Gastroesophageal sphincter (tissue), 4 donors: ENCODE measurements at regions not wholly inside any gene's neighbourhood (a gene's known extent, or its start where the extent isn't known, plus 50 kb on each side); places are given as distances from the start of the nearest gene placed in this dataset.
"Not testable (repeated sequence)": the region's sequence is repeated elsewhere in the genome, so short reads cannot be mapped to it uniquely, and the experiment has no call there.

Source experiments
- ATAC-seq: fragments of 150-250 bp; one replicate; pipeline ENCODE4 v1.9.1; 2016; ENCODE audit warnings: mild to moderate bottlenecking, moderate library complexity
- H3K27ac ChIP-seq, 4 donors: fragments of 200-600 bp; sonication (generic) in 3 of 4; 1 replicate in 3 of 4; 2 replicates in 1 of 4; pipeline ENCODE4 v1.5.1; 2016 to 2019
- H3K27me3 ChIP-seq: fragments of 200-600 bp; sonication (generic); one replicate; pipeline ENCODE4 v1.5.1; 2019
- H3K36me3 ChIP-seq, 2 donors: fragments of 200-600 bp; sonication (generic); one replicate each; pipeline ENCODE4 v1.5.1; 2019; ENCODE audit warnings: control low read depth in 1 of 2
- H3K4me1 ChIP-seq, 3 donors: fragments of 200-600 bp; sonication (generic); 1 replicate in 2 of 3; 2 replicates in 1 of 3; pipeline ENCODE4 v1.5.1; 2016 to 2019; ENCODE audit warnings: control low read depth in 2 of 3
- H3K4me3 ChIP-seq, 2 donors: fragments of 200-600 bp; sonication (generic); one replicate each; pipeline ENCODE4 v1.5.1; 2019; ENCODE audit warnings: mild to moderate bottlenecking in 1 of 2, moderate library complexity in 1 of 2
- H3K9me3 ChIP-seq, 3 donors: fragments of 200-600 bp; sonication (generic); one replicate each; pipeline ENCODE4 v1.5.1; 2017 to 2019; ENCODE audit warnings: control low read depth in 2 of 3
- EP300 ChIP-seq: sonication (generic); formaldehyde crosslinking; IDR thresholded peaks from one replicate; pipeline ENCODE4 v1.6.1; 2017; ENCODE audit warnings: antibody characterized with exemption, mild to moderate bottlenecking
- POLR2A ChIP-seq, 2 donors: fragments of 450-650 bp; IDR thresholded peaks; one replicate each; pipeline ENCODE4 v1.6.1; 2017; ENCODE audit warnings: antibody characterized with exemption in 2 of 2, mild to moderate bottlenecking in 2 of 2, moderate library complexity in 1 of 2
- POLR2AphosphoS5 ChIP-seq: sonication (generic); formaldehyde crosslinking; IDR thresholded peaks from one replicate; pipeline ENCODE4 v1.6.1; 2017; ENCODE audit warnings: antibody characterized with exemption
- WGBS, 2 donors: methylation state at CpG; one replicate each; pipeline ENCODE4 v1.1.5; 2018; ENCODE audit warnings: low coverage in 1 of 2; 5-methylcytosine and 5-hydroxymethylcytosine counted together
- TF ChIP-seq, protein P1 (sequence below), 4 experiments: fragments of 200-600 bp in 2 of 4; fragments of 450-650 bp in 2 of 4; sonication (generic) in 1 of 4; IDR thresholded peaks; one replicate each; pipeline ENCODE4 v1.5.1; 2017 to 2019; ENCODE audit warnings: antibody characterized with exemption in 4 of 4, mild to moderate bottlenecking in 2 of 4, moderate library complexity in 2 of 4

DNA sequence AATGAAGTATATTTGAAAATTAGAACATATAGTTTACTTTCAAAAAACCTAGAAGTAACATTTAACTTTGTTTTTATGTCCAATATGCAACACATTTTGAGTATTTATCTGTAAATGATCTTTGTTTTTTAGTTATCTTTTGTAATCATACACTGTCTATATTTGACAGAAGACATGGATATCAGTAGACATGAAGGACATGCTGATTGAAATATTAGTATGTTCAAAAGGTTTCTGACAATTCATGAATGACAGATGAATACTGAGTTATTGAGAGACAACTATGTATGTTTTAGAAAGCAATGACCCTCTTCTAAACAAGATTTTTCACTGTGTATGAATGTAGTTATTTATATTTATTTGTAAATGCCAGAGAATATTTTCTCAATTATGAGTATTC, 215.6 kb upstream of the TMEFF2 start:
- no peak for ATAC-seq
- H3K36me3 ChIP-seq, result no peaks in the 10 kb centered on the region
- TF ChIP-seq POLR2AphosphoS5 (no peak), EP300 (no peak), POLR2A (IDR thresholded peaks at IDR 0.05) (no peak)
- TF ChIP-seq, protein P1, sequence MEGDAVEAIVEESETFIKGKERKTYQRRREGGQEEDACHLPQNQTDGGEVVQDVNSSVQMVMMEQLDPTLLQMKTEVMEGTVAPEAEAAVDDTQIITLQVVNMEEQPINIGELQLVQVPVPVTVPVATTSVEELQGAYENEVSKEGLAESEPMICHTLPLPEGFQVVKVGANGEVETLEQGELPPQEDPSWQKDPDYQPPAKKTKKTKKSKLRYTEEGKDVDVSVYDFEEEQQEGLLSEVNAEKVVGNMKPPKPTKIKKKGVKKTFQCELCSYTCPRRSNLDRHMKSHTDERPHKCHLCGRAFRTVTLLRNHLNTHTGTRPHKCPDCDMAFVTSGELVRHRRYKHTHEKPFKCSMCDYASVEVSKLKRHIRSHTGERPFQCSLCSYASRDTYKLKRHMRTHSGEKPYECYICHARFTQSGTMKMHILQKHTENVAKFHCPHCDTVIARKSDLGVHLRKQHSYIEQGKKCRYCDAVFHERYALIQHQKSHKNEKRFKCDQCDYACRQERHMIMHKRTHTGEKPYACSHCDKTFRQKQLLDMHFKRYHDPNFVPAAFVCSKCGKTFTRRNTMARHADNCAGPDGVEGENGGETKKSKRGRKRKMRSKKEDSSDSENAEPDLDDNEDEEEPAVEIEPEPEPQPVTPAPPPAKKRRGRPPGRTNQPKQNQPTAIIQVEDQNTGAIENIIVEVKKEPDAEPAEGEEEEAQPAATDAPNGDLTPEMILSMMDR (IDR thresholded peaks at IDR 0.05), result no peak
- no peaks in the 10 kb centered on the region for H3K9me3 ChIP-seq
- no peak overlapping the region for H3K4me3 ChIP-seq
- H3K27me3 ChIP-seq, result no peaks in the 10 kb centered on the region
- H3K4me1 ChIP-seq, result no peaks in the 10 kb centered on the region
- H3K27ac ChIP-seq, result no peak overlapping the region

DNA sequence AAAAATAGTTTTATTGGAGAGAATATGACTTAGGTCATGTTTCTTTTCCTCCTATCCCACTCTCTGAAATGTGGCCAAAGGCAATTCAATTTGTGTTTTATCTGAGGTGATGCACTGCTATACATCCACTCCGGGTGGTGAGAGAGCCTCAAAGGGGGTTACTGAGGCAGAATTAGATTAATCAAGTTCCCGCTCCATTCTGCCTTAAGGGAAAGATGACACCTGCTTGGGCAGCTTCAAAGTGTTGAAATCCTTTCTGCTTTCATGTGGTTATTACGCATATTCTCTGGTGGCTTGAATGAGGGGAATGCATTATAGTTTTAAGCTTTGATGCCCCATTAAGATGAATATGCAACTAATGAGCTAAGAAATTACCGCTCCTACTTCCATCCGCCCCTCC, 213.0 kb upstream of the TMEFF2 start:
- Histone ChIP-seq H3K27me3 (no peaks in the 10 kb centered on the region), H3K36me3 (no peaks in the 10 kb centered on the region), H3K4me3 (no peak overlapping the region), H3K27ac (no peak overlapping the region), H3K9me3 (no peaks in the 10 kb centered on the region), H3K4me1 (no peaks in the 10 kb centered on the region)
- no peak for ATAC-seq
- TF ChIP-seq POLR2AphosphoS5, result no peak
- 57 to 72% methylated on average over 5 of the region's 5 CpGs for WGBS, 2 donors

DNA sequence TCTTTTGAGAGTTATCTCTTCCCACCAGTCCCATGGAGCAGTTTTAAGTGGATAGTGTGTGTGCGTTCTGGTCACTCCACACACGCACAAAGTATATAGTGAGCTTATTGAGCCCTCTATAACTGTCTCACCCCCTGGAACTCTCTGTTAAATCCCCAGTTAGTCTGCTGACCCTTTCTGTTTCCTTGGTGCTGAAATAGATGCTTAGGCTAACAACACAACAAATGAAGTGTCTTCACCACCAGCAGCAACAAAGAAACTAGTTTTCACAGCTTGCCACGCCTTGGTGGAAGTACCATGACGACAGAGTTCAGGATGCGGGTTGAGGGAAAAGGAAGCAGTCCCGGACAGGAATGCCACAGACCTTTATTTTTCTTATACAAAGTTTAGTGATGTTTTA, 203.5 kb upstream of the TMEFF2 start:
- Histone ChIP-seq H3K27ac (no peak overlapping the region), H3K4me3 (no peak overlapping the region), H3K27me3 (no peaks in the 10 kb centered on the region), H3K36me3 (no peaks in the 10 kb centered on the region), H3K4me1 (no peaks in the 10 kb centered on the region), H3K9me3 (peaks cover 0 to 8% (median 0%) of the 10 kb centered on the region in 3 donors)
- no peak for ATAC-seq
- 68 to 87% methylated on average over 6 of the region's 6 CpGs for WGBS, 2 donors
- TF ChIP-seq POLR2AphosphoS5, result no peak
- TF ChIP-seq EP300, result no peak
- TF ChIP-seq, protein P1 (IDR thresholded peaks at IDR 0.05), result no peak
- no peak for TF ChIP-seq POLR2A (IDR thresholded peaks at IDR 0.05)

DNA sequence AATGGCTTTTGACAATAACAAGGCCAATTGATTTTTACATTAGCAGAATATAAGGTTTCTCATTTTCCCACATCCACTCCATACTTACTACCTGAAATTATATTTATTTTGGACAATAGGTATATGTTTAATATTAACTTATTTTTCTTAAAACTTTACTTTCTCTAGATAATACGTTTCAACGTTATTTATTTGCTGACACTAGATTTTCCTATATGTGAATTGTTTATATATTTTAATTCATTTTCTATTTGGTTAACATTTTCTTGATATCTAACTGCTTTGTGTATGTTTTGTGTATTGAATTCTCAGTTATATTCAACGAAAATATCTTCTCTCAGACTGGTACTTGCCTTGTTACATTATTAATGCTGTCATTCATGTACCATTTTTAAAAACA, 199.9 kb upstream of the TMEFF2 start:
- Histone ChIP-seq H3K4me1 (no peaks in the 10 kb centered on the region), H3K9me3 (peaks cover 0 to 8% (median 0%) of the 10 kb centered on the region in 3 donors), H3K27ac (no peak overlapping the region), H3K27me3 (no peaks in the 10 kb centered on the region), H3K36me3 (no peaks in the 10 kb centered on the region), H3K4me3 (no peak overlapping the region)
- TF ChIP-seq POLR2A (IDR thresholded peaks at IDR 0.05), result no peak
- TF ChIP-seq EP300, result no peak
- TF ChIP-seq, protein P1 (IDR thresholded peaks at IDR 0.05), result no peak
- TF ChIP-seq POLR2AphosphoS5, result no peak
- WGBS, 2 donors, result 78 to 88% methylated on average over 3 of the region's 3 CpGs
- no peak for ATAC-seq

DNA sequence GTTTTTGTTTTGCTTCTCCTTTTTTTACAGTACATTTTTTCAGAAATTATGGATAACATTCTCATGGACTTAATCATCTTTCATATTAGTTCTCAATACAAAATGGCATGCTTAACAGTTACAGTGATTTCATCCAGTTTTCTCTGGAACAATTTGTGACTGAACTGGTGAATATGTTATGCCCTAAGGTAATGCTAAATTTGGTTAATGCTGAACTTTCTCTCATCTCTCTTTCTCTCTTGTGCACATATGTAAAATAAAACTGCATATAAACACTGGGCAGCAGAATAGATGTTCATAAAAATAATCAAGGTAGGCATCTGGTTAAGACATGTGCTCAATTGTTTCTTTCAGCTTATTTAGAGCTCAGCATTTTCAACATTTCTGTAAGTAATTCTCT, 196.3 kb upstream of the TMEFF2 start:
- Histone ChIP-seq H3K4me3 (no peak overlapping the region), H3K9me3 (no peaks in the 10 kb centered on the region), H3K27me3 (no peaks in the 10 kb centered on the region), H3K36me3 (no peaks in the 10 kb centered on the region), H3K27ac (no peak overlapping the region), H3K4me1 (no peaks in the 10 kb centered on the region)
- TF ChIP-seq EP300 (no peak), POLR2AphosphoS5 (no peak), POLR2A (IDR thresholded peaks at IDR 0.05) (no peak)
- TF ChIP-seq, protein P1 (IDR thresholded peaks at IDR 0.05), result no peak
- ATAC-seq, result no peak

DNA sequence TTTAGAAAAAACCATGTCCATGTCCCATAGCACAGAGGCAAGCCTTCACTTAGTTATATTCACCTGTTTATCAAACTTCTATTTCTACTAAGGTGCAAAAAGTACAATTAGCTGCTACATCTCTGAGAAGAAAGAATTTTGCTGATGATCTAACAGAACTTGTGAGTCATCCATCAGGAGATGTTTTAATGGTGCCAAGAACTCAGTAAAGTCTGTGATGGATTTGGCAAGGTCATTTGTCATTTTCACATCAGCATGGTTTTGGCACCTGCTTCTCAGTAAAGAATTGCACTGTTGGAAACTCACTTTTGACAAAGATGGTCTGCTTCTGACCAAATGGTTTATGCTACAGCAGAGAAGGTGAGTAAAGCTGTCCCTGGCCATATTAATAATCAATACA, 195.7 kb upstream of the TMEFF2 start:
- no peak for TF ChIP-seq POLR2AphosphoS5
- TF ChIP-seq, protein P1 (IDR thresholded peaks at IDR 0.05), result no peak
- TF ChIP-seq EP300, result no peak
- no peak for TF ChIP-seq POLR2A (IDR thresholded peaks at IDR 0.05)
- H3K27ac ChIP-seq, result no peak overlapping the region
- no peak for ATAC-seq
- no peaks in the 10 kb centered on the region for H3K9me3 ChIP-seq
- no peaks in the 10 kb centered on the region for H3K27me3 ChIP-seq
- no peaks in the 10 kb centered on the region for H3K36me3 ChIP-seq
- H3K4me3 ChIP-seq, result no peak overlapping the region
- no peaks in the 10 kb centered on the region for H3K4me1 ChIP-seq

DNA sequence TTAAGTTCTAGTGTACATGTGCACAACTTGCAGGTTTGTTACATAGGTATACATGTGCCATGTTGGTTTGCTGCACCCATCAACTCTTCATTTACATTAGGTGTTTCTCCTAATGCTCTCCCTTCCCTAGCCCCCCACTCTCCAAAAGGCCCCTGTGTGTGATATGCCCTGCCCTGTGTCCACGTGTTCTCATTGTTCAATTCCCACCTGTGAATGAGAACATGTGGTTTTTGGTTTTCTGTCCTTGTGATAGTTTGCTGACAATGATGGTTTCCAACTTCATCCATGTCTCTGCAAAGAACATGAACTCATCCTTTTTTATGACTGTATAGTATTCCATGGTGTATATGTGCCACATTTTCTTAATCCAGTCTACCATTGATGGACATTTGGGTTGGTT, 189.5 kb upstream of the TMEFF2 start:
- 77 to 89% methylated on average over 1 of the region's 1 CpG for WGBS, 2 donors
- H3K4me3 ChIP-seq, H3K27ac ChIP-seq, H3K4me1 ChIP-seq, ATAC-seq, H3K36me3 ChIP-seq, H3K9me3 ChIP-seq, H3K27me3 ChIP-seq: not testable (repeated sequence)
